ENCODE measurements at regions not wholly inside any gene's neighbourhood (a gene's known extent, or its start where the extent isn't known, plus 50 kb on each side); places are given as distances from the start of the nearest gene placed in this dataset.

DNA sequence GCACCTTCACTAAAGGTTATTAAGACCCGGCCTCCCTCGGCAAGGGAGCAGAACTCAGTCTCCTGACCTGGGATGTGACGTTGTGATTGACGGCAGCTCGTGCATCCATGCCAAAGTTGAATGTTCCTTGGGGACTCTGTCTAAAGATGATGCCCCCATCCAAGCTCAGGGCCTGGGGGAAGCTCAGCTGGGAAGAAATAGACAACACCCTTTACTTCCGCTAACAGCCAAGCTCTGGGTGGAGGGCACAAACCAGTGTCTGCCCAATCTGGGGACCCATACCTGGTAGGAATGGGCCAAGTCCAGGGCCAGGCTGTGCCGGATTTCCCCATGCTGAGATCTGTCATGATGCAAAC lies 95.4 kb downstream of the RMI2 start:
- Histone ChIP-seq H3K4me1 (no peaks in the 10 kb centered on the region), H3K9me3 (peaks cover 0 to 7% (median 3%) of the 10 kb centered on the region in 4 donors), H3K27ac (no peak overlapping the region), H3K27me3 (no peaks in the 10 kb centered on the region), H3K36me3 (no peaks in the 10 kb centered on the region), H3K4me3 (no peak overlapping the region)
- TF ChIP-seq POLR2A (IDR thresholded peaks at IDR 0.05) = no peak
- TF ChIP-seq, protein P1, sequence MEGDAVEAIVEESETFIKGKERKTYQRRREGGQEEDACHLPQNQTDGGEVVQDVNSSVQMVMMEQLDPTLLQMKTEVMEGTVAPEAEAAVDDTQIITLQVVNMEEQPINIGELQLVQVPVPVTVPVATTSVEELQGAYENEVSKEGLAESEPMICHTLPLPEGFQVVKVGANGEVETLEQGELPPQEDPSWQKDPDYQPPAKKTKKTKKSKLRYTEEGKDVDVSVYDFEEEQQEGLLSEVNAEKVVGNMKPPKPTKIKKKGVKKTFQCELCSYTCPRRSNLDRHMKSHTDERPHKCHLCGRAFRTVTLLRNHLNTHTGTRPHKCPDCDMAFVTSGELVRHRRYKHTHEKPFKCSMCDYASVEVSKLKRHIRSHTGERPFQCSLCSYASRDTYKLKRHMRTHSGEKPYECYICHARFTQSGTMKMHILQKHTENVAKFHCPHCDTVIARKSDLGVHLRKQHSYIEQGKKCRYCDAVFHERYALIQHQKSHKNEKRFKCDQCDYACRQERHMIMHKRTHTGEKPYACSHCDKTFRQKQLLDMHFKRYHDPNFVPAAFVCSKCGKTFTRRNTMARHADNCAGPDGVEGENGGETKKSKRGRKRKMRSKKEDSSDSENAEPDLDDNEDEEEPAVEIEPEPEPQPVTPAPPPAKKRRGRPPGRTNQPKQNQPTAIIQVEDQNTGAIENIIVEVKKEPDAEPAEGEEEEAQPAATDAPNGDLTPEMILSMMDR (IDR thresholded peaks at IDR 0.05) = no peak
- no peak for DNase-seq
- WGBS, 2 donors = 95 to 96% methylated on average over 7 of the region's 7 CpGs
- intact Hi-C loops (cut with DNase I) = no loop called here

DNA sequence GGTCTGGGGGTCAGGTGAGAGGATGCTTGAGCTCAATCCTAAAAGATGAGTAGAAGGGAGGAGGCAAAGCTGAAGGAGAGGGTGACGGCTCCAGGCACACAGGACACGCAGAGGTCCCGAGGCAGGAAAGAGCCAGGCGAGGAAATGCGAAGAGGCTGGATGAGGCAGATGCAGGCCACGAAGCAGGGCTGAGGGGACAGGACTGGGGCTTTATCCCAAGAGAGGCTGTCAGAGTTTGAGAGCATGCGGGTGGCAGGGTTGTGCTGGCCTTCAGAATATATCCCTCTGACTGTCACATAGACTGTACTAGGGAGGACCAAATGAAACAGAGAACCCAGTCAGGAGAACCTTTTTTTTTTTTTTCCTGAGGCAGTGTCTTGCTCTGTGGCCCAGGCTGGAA lies 100.2 kb downstream of the RMI2 start:
- Histone ChIP-seq H3K27ac (no peak overlapping the region), H3K27me3 (no peaks in the 10 kb centered on the region), H3K36me3 (no peaks in the 10 kb centered on the region), H3K4me1 (no peaks in the 10 kb centered on the region), H3K9me3 (peaks cover 0 to 2% (median under 1%) of the 10 kb centered on the region in 4 donors), H3K4me3 (no peak overlapping the region)
- no peak for DNase-seq
- 91 to 94% methylated on average over 7 of the region's 7 CpGs for WGBS, 2 donors
- intact Hi-C loops (cut with DNase I) = no loop called here
- TF ChIP-seq POLR2A (IDR thresholded peaks at IDR 0.05) = no peak
- TF ChIP-seq POLR2AphosphoS5 (IDR thresholded peaks at IDR 0.05) = no peak
- TF ChIP-seq, protein P1 (IDR thresholded peaks at IDR 0.05) = no peak
- TF ChIP-seq EP300 (IDR thresholded peaks at IDR 0.05) = no peak

DNA sequence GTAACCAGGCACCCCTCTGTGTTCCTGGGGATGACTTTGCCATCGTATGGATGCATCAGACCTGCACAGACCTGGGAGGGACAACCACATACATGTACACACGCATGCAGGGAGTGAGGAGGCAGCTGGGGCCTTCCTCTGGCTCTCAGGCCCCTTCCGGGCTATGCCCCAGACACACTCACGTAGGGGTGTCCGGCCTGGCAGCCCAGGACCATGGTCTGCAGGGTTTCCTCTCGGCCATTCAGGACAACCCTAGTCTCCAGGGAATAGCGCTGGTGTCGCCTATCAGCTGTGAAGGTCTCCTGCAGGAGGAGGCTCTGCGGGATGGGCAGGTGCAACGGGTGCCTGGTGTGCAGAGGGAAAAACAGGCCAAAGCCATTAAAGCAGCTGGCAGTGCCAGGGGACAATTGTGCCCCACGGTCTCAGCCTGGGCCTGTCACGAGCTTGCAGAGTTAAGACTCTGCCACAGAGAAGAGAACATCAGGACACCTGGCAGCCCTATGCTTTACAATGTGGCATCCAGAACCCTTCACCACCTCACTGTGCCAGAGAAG lies 101.4 kb downstream of the RMI2 start:
- Histone ChIP-seq H3K27me3 (no peaks in the 10 kb centered on the region), H3K4me1 (no peaks in the 10 kb centered on the region), H3K4me3 (no peak overlapping the region), H3K9me3 (no peaks in the 10 kb centered on the region), H3K36me3 (no peaks in the 10 kb centered on the region), H3K27ac (no peak overlapping the region)
- DNase-seq = no peak
- WGBS, 2 donors = 83 to 85% methylated on average over 12 of the region's 12 CpGs
- intact Hi-C loops (cut with DNase I) = no loop called here
- TF ChIP-seq EP300 (IDR thresholded peaks at IDR 0.05) = no peak
- no peak for TF ChIP-seq POLR2A (IDR thresholded peaks at IDR 0.05)
- TF ChIP-seq, protein P1 (IDR thresholded peaks at IDR 0.05) = no peak
- TF ChIP-seq POLR2AphosphoS5 (IDR thresholded peaks at IDR 0.05) = no peak

DNA sequence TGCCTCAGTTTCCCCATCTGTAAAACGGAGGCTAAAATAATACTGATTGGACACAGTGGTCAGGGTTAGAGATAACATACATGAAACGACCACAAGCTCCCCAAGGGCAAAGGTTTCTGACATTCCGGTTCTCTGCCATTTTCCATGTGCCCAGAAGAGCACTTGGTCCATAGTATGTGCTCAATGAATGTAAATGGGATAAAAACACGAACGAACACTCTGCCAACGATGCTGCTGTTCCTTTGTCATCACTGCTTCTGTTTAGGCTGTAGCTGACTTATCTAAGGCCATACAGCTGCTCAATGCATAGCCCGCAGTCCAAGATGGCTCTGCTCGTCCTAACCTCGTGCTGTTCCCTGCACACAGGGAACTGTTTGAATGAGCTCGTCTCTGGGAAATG lies 102.0 kb downstream of the RMI2 start:
- TF ChIP-seq POLR2AphosphoS5 (IDR thresholded peaks at IDR 0.05) = no peak
- TF ChIP-seq, protein P1 (IDR thresholded peaks at IDR 0.05) = no peak
- TF ChIP-seq EP300 (IDR thresholded peaks at IDR 0.05) = no peak
- no peak for TF ChIP-seq POLR2A (IDR thresholded peaks at IDR 0.05)
- DNase-seq = no peak
- Histone ChIP-seq H3K36me3 (no peaks in the 10 kb centered on the region), H3K9me3 (no peaks in the 10 kb centered on the region), H3K27me3 (no peaks in the 10 kb centered on the region), H3K4me1 (no peaks in the 10 kb centered on the region), H3K4me3 (no peak overlapping the region), H3K27ac (no peak overlapping the region)
- WGBS, 2 donors = 88 to 92% methylated on average over 10 of the region's 10 CpGs
- intact Hi-C loops (cut with DNase I) = no loop called here

DNA sequence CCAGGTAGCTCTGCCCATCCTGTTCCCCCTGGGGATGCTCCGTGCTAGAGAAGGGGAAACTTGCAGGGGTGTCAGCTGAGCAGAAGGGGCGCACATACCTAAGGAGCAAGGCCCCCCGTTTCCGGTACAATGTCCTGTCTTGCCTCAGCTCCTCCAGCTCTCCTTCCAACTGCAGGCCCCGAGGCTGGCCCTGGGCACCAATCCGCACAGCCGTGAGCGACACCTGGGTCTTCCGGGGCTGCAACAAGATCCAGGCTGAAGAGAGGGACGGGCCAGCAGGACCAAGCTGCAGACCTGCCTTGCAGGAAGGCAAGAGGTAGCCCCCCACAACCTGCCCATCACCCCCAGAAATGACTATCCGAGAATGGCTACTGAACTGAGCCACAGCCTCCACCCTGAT lies 102.6 kb downstream of the RMI2 start:
- Histone ChIP-seq H3K27me3 (no peaks in the 10 kb centered on the region), H3K4me1 (no peaks in the 10 kb centered on the region), H3K9me3 (no peaks in the 10 kb centered on the region), H3K27ac (no peak overlapping the region), H3K4me3 (no peak overlapping the region), H3K36me3 (no peaks in the 10 kb centered on the region)
- intact Hi-C loops (cut with DNase I) = no loop called here
- DNase-seq = no peak
- TF ChIP-seq EP300 (IDR thresholded peaks at IDR 0.05) = no peak
- TF ChIP-seq, protein P1 (IDR thresholded peaks at IDR 0.05) = no peak
- no peak for TF ChIP-seq POLR2AphosphoS5 (IDR thresholded peaks at IDR 0.05)
- TF ChIP-seq POLR2A (IDR thresholded peaks at IDR 0.05) = no peak
- 86 to 91% methylated on average over 11 of the region's 11 CpGs for WGBS, 2 donors

Data from sigmoid colon (tissue), 6 donors.